Ascending aorta (tissue), 2 donors: ENCODE measurements at regions not wholly inside any gene's neighbourhood (a gene's known extent, or its start where the extent isn't known, plus 50 kb on each side); places are given as distances from the start of the nearest gene placed in this dataset.

Source experiments
- DNase-seq, 2 donors: peaks; one replicate each; pipeline ENCODE4 v3.0.0-alpha.2; 2019; ENCODE audit warnings: low spot score in 2 of 2
- H3K27ac ChIP-seq, 2 donors: fragments of 200-600 bp; sonication (generic); one replicate each; pipeline ENCODE4 v1.5.1; 2016 to 2017; ENCODE audit warnings: mild to moderate bottlenecking in 1 of 2
- H3K27me3 ChIP-seq: fragments of 200-600 bp; sonication (generic); one replicate; pipeline ENCODE4 v1.5.1; 2017
- H3K36me3 ChIP-seq, 2 donors: fragments of 200-600 bp; sonication (generic); one replicate each; pipeline ENCODE4 v1.5.1; 2016
- H3K4me1 ChIP-seq, 2 donors: fragments of 200-600 bp; sonication (generic); one replicate each; pipeline ENCODE4 v1.5.1; 2016 to 2017; ENCODE audit warnings: mild to moderate bottlenecking in 1 of 2
- H3K4me3 ChIP-seq, 2 donors: fragments of 200-600 bp; sonication (generic); one replicate each; pipeline ENCODE4 v1.5.1; 2016 to 2017; ENCODE audit warnings: mild to moderate bottlenecking in 1 of 2
- H3K9me3 ChIP-seq, 2 donors: fragments of 200-600 bp; sonication (generic); one replicate each; pipeline ENCODE4 v1.5.1; 2016
- intact Hi-C: fragments of 100-400 bp; cut with DNase I; formaldehyde crosslinking; loops from one replicate; pipeline ENCODE4 v1.15.1; 2023
- TF ChIP-seq, protein P1 (sequence below), 3 experiments: fragments of 200-600 bp in 2 of 3; fragments of 450-650 bp in 1 of 3; sonication (generic) in 2 of 3; IDR thresholded peaks; one replicate each; pipeline ENCODE4 v1.5.1; 2016 to 2019; ENCODE audit warnings: antibody characterized with exemption in 3 of 3, mild to moderate bottlenecking in 1 of 3, moderate library complexity in 1 of 3

DNA sequence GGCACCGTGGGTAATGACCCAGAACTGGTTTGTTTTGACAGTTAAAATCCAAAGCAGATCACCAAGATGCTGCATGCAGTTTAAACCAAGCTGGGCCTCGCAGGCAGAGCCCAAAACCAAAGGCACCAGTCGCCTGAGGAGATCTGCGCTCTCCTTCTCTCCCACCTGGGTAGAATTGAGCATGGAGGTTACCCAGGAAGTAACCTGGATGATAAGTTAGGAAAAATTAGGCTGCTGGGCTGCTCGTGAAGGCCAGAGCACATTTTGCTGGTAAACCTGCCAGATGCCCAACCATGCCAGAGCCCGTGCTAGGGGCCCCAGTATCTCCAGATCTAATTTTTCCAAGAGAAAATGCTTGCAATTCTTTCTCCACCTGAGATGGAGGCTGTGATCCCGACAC is 388.3 kb upstream of the MGMT start:
- no peaks in the 10 kb centered on the region for H3K27me3 ChIP-seq
- intact Hi-C loops = no loop called here
- H3K27ac ChIP-seq = peak overlapping the region in 1 of 2 donors; percentile 22
- H3K9me3 ChIP-seq = no peaks in the 10 kb centered on the region
- TF ChIP-seq, protein P1, sequence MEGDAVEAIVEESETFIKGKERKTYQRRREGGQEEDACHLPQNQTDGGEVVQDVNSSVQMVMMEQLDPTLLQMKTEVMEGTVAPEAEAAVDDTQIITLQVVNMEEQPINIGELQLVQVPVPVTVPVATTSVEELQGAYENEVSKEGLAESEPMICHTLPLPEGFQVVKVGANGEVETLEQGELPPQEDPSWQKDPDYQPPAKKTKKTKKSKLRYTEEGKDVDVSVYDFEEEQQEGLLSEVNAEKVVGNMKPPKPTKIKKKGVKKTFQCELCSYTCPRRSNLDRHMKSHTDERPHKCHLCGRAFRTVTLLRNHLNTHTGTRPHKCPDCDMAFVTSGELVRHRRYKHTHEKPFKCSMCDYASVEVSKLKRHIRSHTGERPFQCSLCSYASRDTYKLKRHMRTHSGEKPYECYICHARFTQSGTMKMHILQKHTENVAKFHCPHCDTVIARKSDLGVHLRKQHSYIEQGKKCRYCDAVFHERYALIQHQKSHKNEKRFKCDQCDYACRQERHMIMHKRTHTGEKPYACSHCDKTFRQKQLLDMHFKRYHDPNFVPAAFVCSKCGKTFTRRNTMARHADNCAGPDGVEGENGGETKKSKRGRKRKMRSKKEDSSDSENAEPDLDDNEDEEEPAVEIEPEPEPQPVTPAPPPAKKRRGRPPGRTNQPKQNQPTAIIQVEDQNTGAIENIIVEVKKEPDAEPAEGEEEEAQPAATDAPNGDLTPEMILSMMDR (IDR thresholded peaks at IDR 0.05) = no peak
- peaks cover 0 to 18% of the 10 kb centered on the region in 2 donors for H3K4me1 ChIP-seq
- DNase-seq = no peak
- no peaks in the 10 kb centered on the region for H3K36me3 ChIP-seq
- no peak overlapping the region for H3K4me3 ChIP-seq

DNA sequence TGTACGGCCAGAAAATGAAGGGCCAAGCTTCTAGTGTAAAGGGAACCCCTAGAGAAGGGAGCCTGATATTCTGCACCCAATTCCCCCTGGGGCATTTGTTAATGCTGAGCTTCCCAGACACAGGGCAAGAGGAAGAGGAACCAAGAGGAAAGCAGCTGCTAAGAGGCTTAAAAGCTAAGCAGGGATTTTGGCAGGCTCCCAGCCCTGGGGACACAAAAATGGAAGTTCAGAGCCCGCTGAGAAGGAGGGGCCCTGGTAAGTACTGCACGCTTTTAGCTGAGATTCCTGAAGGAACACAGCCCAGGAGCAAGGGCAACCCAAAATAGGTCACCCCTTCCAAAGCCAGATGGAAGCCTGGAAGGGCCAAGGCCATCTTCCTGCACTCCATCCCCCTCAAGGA is 387.3 kb upstream of the MGMT start:
- H3K4me1 ChIP-seq = peaks cover 0 to 18% of the 10 kb centered on the region in 2 donors
- no peak overlapping the region for H3K27ac ChIP-seq
- H3K9me3 ChIP-seq = no peaks in the 10 kb centered on the region
- H3K36me3 ChIP-seq = no peaks in the 10 kb centered on the region
- H3K27me3 ChIP-seq = no peaks in the 10 kb centered on the region
- TF ChIP-seq, protein P1 (IDR thresholded peaks at IDR 0.05) = no peak
- peak in 1 of 2 donors; percentile 72 for DNase-seq
- H3K4me3 ChIP-seq = no peak overlapping the region
- intact Hi-C loops = no loop called here

DNA sequence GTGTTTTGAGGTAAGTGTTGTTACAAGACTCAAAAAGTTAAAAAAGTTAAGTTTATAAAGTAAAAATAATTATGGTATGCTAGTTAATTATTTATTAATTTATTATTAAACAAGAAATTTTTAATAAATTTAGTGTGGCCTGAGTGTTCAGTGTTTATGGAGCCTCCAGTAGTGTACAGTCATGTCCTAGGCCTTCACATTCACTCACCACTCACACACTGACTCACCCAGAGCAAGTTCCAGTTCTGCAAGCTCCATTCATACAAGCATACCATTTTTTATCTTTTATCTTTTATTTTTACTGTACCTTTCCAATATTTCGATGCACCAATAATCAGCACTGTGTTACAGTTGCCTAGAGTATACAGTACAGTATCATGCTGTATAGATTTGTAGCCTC is 381.2 kb upstream of the MGMT start:
- Histone ChIP-seq H3K36me3 (no peaks in the 10 kb centered on the region), H3K4me3 (no peak overlapping the region), H3K27ac (no peak overlapping the region), H3K4me1 (no peaks in the 10 kb centered on the region), H3K27me3 (no peaks in the 10 kb centered on the region), H3K9me3 (no peaks in the 10 kb centered on the region)
- intact Hi-C loops = no loop called here
- TF ChIP-seq, protein P1 (IDR thresholded peaks at IDR 0.05) = no peak
- no peak for DNase-seq

DNA sequence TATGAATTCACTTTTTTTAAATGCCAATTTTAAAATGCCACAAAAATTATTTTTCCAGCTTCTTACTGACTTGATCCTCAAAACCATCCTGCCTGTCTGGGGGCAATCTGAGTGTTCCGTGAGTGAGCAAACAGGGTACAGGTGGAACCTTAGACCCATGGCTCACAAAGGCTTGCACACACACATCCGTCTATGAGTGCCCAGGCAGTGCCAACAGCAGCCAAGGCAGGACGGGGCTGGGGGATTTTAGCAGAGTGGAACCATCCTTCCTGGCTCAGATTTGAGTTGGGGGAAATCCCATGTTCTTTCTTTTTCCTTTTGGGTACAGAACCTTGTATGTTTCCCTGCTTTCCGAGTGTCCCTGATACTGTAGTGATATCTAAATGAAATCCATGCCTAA is 377.7 kb upstream of the MGMT start:
- H3K4me3 ChIP-seq = no peak overlapping the region
- no peaks in the 10 kb centered on the region for H3K9me3 ChIP-seq
- DNase-seq = no peak
- no peaks in the 10 kb centered on the region for H3K27me3 ChIP-seq
- H3K36me3 ChIP-seq = no peaks in the 10 kb centered on the region
- no peak overlapping the region for H3K27ac ChIP-seq
- TF ChIP-seq, protein P1 (IDR thresholded peaks at IDR 0.05) = no peak
- no peaks in the 10 kb centered on the region for H3K4me1 ChIP-seq
- intact Hi-C loops = no loop called here

DNA sequence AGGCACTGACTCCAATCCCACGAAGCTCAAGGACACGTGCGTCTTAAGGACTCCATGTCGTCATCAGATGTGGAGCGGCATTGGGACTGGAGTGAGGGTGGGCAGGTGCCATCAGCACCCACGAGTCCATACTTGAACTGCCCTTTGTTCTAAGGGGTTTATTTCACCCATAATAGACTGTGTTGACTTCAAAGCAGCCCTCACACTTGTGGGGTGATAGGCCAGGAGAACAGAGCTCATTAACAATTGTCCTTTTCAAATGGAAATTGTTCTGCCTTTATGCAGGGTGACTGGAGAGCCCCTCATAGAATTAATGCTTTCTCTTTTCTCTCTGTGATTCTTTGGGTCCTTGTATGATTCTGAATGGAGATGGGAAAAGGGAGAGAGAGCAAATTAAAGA is 376.9 kb upstream of the MGMT start:
- Histone ChIP-seq H3K27me3 (no peaks in the 10 kb centered on the region), H3K4me1 (peaks cover 0 to 2% of the 10 kb centered on the region in 2 donors), H3K36me3 (no peaks in the 10 kb centered on the region), H3K9me3 (no peaks in the 10 kb centered on the region), H3K4me3 (no peak overlapping the region), H3K27ac (no peak overlapping the region)
- TF ChIP-seq, protein P1 (IDR thresholded peaks at IDR 0.05) = no peak
- intact Hi-C loops = no loop called here
- no peak for DNase-seq
